ENCODE measurements at regions not wholly inside any gene's neighbourhood (a gene's known extent, or its start where the extent isn't known, plus 50 kb on each side); places are given as distances from the start of the nearest gene placed in this dataset.

DNA sequence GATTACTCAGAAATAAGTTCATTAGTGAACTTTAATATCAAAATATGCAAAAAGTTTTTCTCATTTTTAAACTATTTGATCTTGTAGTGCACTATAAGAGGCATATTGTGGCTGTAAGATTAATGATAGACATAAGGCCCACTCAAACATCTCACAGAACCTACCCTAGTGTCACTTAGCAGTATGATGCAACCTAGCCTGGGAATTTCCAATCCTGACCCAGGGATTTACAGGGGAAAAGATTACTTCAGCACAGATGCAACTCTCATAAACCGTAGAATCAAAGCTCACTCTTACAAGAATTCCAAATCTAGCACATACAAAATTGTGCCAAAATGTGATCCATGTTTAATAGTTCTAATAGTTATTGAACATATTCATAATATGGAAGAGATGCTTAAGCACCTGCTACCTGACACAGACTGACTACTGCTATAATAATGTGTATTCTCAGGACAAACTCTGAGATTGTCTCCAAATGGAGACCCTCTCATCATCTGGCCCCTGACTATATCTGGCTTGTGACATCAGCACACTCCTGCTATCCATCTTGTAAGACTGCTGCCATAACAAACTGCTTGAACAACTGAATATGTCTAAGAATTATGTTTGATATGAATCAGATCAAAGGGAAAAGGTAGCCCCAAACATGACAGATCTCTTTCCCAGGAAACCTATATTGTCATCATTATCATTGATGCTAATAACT, 271.9 kb downstream of the PABPC4L start:
- no peaks in the 10 kb centered on the region for H3K9me3 ChIP-seq
- H3K36me3 ChIP-seq, result no peaks in the 10 kb centered on the region
- H3K27ac ChIP-seq, result no peak overlapping the region
- intact Hi-C loops (cut with DNase I; ENCODE audit: low total_unique reads), result no loop called here
- DNase-seq (ENCODE audit: low spot score in 2 of 2), result no peak
- TF ChIP-seq POLR2A (IDR thresholded peaks at IDR 0.05), result no peak
- TF ChIP-seq, protein P1, sequence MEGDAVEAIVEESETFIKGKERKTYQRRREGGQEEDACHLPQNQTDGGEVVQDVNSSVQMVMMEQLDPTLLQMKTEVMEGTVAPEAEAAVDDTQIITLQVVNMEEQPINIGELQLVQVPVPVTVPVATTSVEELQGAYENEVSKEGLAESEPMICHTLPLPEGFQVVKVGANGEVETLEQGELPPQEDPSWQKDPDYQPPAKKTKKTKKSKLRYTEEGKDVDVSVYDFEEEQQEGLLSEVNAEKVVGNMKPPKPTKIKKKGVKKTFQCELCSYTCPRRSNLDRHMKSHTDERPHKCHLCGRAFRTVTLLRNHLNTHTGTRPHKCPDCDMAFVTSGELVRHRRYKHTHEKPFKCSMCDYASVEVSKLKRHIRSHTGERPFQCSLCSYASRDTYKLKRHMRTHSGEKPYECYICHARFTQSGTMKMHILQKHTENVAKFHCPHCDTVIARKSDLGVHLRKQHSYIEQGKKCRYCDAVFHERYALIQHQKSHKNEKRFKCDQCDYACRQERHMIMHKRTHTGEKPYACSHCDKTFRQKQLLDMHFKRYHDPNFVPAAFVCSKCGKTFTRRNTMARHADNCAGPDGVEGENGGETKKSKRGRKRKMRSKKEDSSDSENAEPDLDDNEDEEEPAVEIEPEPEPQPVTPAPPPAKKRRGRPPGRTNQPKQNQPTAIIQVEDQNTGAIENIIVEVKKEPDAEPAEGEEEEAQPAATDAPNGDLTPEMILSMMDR (IDR thresholded peaks at IDR 0.05), result no peak
- TF ChIP-seq POLR2AphosphoS5 (IDR thresholded peaks at IDR 0.05), result no peak
- H3K4me1 ChIP-seq, result no peaks in the 10 kb centered on the region
- H3K4me3 ChIP-seq, result no peak overlapping the region
- H3K27me3 ChIP-seq, result no peaks in the 10 kb centered on the region

- Histone ChIP-seq H3K9me3 (no peaks in the 10 kb centered on the region), H3K36me3 (no peaks in the 10 kb centered on the region), H3K27ac (no peak overlapping the region), H3K4me1 (no peaks in the 10 kb centered on the region), H3K4me3 (no peak overlapping the region), H3K27me3 (no peaks in the 10 kb centered on the region)
- DNase-seq (ENCODE audit: low spot score in 2 of 2), result no peak
- intact Hi-C loops (cut with DNase I; ENCODE audit: low total_unique reads), result no loop called here
- TF ChIP-seq POLR2A (IDR thresholded peaks at IDR 0.05) (no peak), POLR2AphosphoS5 (IDR thresholded peaks at IDR 0.05) (no peak)
- TF ChIP-seq, protein P1 (IDR thresholded peaks at IDR 0.05), result no peak
Measured at GRCh38 chr4:133921280-133922195, 280.1 kb downstream of the PABPC4L start.

DNA sequence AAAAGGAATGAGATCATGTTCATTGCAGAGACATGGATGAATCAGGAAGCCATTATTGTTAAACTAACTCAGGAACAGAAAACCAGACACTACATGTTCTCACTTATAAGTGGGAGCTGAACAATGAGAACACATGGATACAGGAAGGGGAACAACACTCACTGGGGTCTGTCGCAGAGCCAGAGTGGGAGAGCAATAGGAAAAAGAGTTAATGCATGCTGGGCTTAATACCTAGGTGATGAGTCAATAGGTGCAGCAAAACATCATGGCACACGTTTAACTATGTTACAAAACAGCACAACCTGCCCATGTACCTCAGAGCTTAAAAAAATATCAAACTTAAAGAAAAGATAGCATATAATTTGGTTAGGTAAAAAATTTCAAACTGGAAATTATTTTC, 281.4 kb downstream of the PABPC4L start:
- no peak for DNase-seq (ENCODE audit: low spot score in 2 of 2)
- Histone ChIP-seq H3K36me3 (no peaks in the 10 kb centered on the region), H3K4me3 (no peak overlapping the region), H3K4me1 (no peaks in the 10 kb centered on the region), H3K9me3 (no peaks in the 10 kb centered on the region), H3K27ac (no peak overlapping the region), H3K27me3 (no peaks in the 10 kb centered on the region)
- intact Hi-C loops (cut with DNase I; ENCODE audit: low total_unique reads), result no loop called here
- TF ChIP-seq, protein P1 (IDR thresholded peaks at IDR 0.05), result no peak
- TF ChIP-seq POLR2A (IDR thresholded peaks at IDR 0.05) (no peak), POLR2AphosphoS5 (IDR thresholded peaks at IDR 0.05) (no peak)

GRCh38 chr4:133910165-133910564, 291.4 kb downstream of the PABPC4L start:
- Histone ChIP-seq H3K4me3 (no peak overlapping the region), H3K27ac (no peak overlapping the region), H3K36me3 (no peaks in the 10 kb centered on the region), H3K9me3 (peaks cover 0 to 7% of the 10 kb centered on the region in 2 donors), H3K27me3 (no peaks in the 10 kb centered on the region), H3K4me1 (no peaks in the 10 kb centered on the region)
- TF ChIP-seq POLR2A (IDR thresholded peaks at IDR 0.05) (no peak), POLR2AphosphoS5 (IDR thresholded peaks at IDR 0.05) (no peak)
- TF ChIP-seq, protein P1 (IDR thresholded peaks at IDR 0.05), result no peak
- intact Hi-C loops (cut with DNase I; ENCODE audit: low total_unique reads), result no loop called here
- no peak for DNase-seq (ENCODE audit: low spot score in 2 of 2)

- Histone ChIP-seq H3K4me1 (no peaks in the 10 kb centered on the region), H3K27ac (no peak overlapping the region), H3K9me3 (no peaks in the 10 kb centered on the region), H3K4me3 (no peak overlapping the region), H3K36me3 (no peaks in the 10 kb centered on the region), H3K27me3 (no peaks in the 10 kb centered on the region)
- intact Hi-C loops (cut with DNase I; ENCODE audit: low total_unique reads), result no loop called here
- TF ChIP-seq, protein P1 (IDR thresholded peaks at IDR 0.05), result no peak
- TF ChIP-seq POLR2A (IDR thresholded peaks at IDR 0.05), result no peak
- no peak for TF ChIP-seq POLR2AphosphoS5 (IDR thresholded peaks at IDR 0.05)
- DNase-seq (ENCODE audit: low spot score in 2 of 2), result no peak
Measured at GRCh38 chr4:133903029-133903428, 298.6 kb downstream of the PABPC4L start.

Measured in breast epithelium (tissue), 4 donors.